ENCODE measurements at regions not wholly inside any gene's neighbourhood (a gene's known extent, or its start where the extent isn't known, plus 50 kb on each side); places are given as distances from the start of the nearest gene placed in this dataset.

DNA sequence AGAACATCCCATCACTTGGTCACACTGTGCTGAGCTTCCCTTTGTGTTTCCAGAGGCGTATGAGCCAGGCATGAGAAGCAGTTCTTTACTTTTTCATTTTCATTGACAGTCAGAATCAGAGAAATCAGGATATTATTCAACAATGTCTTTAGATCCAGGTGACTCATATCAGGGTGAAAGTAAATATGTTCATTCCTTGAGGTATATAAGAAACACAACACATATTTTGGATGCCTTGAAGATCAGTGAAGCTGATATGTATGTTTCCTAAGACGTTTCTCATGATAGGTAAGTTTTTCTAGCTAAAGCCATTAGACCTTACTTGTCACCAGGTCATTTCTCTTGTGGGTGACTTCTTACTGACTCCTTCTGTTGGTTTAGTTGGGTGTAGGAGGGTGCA, 505.6 kb downstream of the CDH26 start:
- no peak for DNase-seq (ENCODE audit: low read depth)
- POLR2A ChIA-PET = no interaction called here
- CTCF ChIA-PET = no interaction called here
- Histone ChIP-seq H3K4me3 (ENCODE audit: low read depth, low read length) (no peak overlapping the region), H3K27me3 (ENCODE audit: control insufficient read depth, insufficient read depth, low read length) (no peaks in the 10 kb centered on the region), H3K36me3 (ENCODE audit: control insufficient read depth, insufficient read depth, low read length) (no peaks in the 10 kb centered on the region)
- TF ChIP-seq, protein P1, sequence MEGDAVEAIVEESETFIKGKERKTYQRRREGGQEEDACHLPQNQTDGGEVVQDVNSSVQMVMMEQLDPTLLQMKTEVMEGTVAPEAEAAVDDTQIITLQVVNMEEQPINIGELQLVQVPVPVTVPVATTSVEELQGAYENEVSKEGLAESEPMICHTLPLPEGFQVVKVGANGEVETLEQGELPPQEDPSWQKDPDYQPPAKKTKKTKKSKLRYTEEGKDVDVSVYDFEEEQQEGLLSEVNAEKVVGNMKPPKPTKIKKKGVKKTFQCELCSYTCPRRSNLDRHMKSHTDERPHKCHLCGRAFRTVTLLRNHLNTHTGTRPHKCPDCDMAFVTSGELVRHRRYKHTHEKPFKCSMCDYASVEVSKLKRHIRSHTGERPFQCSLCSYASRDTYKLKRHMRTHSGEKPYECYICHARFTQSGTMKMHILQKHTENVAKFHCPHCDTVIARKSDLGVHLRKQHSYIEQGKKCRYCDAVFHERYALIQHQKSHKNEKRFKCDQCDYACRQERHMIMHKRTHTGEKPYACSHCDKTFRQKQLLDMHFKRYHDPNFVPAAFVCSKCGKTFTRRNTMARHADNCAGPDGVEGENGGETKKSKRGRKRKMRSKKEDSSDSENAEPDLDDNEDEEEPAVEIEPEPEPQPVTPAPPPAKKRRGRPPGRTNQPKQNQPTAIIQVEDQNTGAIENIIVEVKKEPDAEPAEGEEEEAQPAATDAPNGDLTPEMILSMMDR (IDR thresholded peaks at IDR 0.05; ENCODE audit: insufficient read depth, low read depth, low read length) = no peak

DNA sequence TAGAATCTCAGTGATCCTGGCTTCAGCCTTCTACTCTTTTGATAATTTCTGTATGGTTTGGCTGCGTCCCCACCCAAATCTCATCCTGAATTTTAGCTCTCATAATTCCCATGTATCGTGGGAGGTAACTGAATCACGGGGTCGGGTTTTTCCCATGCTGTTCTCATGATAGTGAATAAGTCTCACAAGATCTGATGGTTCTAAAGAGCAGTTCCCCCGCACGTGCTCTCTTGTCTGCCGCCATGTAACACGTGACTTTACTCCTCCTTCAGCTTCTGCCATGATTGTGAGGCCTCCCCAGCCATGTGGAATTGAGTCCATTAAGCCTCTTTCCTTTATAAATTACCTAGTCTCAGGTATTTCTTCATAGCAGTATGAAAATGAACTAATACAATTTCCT, 507.2 kb downstream of the CDH26 start:
- Histone ChIP-seq H3K36me3 (ENCODE audit: control insufficient read depth, insufficient read depth, low read length) (no peaks in the 10 kb centered on the region), H3K27me3 (ENCODE audit: control insufficient read depth, insufficient read depth, low read length) (no peaks in the 10 kb centered on the region), H3K4me3 (ENCODE audit: low read depth, low read length) (no peak overlapping the region)
- TF ChIP-seq, protein P1 (IDR thresholded peaks at IDR 0.05; ENCODE audit: insufficient read depth, low read depth, low read length) = no peak
- CTCF ChIA-PET = no interaction called here
- no peak for DNase-seq (ENCODE audit: low read depth)
- POLR2A ChIA-PET = no interaction called here

DNA sequence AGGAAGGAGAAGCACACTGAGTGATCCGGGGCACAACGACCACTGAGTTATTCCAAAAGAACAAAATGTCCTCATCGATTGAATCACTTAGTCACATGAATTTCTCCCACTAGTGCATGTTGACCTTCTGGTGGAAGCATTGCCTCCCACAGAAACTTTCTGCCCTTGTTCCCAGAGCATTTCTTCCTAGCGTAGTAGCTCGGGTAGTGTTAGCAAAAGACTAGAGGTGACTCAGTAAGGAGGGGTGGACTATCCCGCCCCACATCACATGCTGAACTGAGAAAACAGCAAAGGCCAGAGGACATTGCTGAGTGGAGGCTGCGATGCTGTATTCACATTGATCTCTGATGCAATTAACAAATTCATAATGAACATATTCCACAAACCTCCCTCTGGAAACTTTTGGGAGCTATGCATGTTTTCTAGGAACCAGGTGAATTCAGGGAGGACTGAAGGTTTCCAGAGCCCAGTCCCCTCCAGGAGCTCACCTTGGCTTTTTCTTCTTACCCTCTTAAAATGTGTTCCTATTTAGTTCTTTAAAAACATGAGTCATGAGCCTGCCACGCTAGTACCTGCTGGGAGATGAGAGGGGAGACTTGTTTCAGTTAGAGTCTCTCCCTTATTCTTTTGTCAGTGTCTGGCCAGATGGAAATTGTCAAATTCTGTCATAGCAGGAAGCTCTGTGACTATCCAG, 507.9 kb downstream of the CDH26 start:
- ChIA-PET POLR2A (no interaction called here), CTCF (interaction anchor here (0.6 kb wide), 1 partner anchor 1387 kb away, joined by 4 read pairs; no protein-coding TSS in a partner anchor)
- DNase-seq (ENCODE audit: low read depth) = no peak
- Histone ChIP-seq H3K4me3 (ENCODE audit: low read depth, low read length) (no peak overlapping the region), H3K36me3 (ENCODE audit: control insufficient read depth, insufficient read depth, low read length) (no peaks in the 10 kb centered on the region), H3K27me3 (ENCODE audit: control insufficient read depth, insufficient read depth, low read length) (no peaks in the 10 kb centered on the region)
- TF ChIP-seq, protein P1 (IDR thresholded peaks at IDR 0.05; ENCODE audit: insufficient read depth, low read depth, low read length) = no peak

DNA sequence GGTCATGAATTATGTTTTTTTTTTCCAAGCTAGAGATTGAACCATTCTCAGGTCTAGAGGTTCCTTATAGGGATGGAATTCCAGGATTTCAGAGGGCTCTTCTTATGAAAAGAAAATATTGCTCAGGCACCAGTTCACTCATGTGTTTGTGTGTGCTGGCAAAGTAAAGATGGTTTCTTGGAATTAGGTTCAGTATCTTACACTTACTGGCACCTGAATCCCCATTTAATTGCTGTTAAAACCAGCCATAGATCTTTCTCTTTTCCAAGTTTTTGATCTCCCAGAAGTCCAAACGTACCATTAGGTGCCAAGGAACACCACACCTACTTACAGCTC, 508.4 kb downstream of the CDH26 start:
- Histone ChIP-seq H3K36me3 (ENCODE audit: control insufficient read depth, insufficient read depth, low read length) (no peaks in the 10 kb centered on the region), H3K27me3 (ENCODE audit: control insufficient read depth, insufficient read depth, low read length) (no peaks in the 10 kb centered on the region), H3K4me3 (ENCODE audit: low read depth, low read length) (no peak overlapping the region)
- DNase-seq (ENCODE audit: low read depth) = no peak
- ChIA-PET POLR2A (no interaction called here), CTCF (interaction anchor here (0.6 kb wide), 1 partner anchor 1386 kb away, joined by 4 read pairs; no protein-coding TSS in a partner anchor)
- TF ChIP-seq, protein P1 (IDR thresholded peaks at IDR 0.05; ENCODE audit: insufficient read depth, low read depth, low read length) = no peak

DNA sequence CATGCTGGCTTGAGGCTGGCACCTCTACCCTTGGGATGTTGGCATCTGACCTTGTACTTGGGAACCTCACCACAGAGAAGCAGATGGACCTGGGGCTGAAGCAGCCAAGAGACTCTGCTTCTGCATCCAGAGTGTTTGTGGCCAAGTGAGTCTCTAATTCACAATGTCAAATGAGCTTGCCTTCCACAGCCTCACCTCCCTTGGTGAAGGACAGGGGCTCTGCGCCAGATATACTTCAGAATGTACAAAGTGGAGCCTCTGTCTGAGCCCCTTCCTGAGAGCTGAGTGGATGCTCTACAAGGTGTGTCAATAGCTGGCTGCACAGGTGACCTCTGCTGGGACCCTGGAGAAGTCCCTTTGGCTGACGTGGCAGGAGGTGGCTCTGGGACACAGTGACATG, 508.9 kb downstream of the CDH26 start:
- no peak for DNase-seq (ENCODE audit: low read depth)
- no peak overlapping the region for H3K4me3 ChIP-seq (ENCODE audit: low read depth, low read length)
- H3K36me3 ChIP-seq (ENCODE audit: control insufficient read depth, insufficient read depth, low read length) = no peaks in the 10 kb centered on the region
- H3K27me3 ChIP-seq (ENCODE audit: control insufficient read depth, insufficient read depth, low read length) = no peaks in the 10 kb centered on the region
- TF ChIP-seq, protein P1 (IDR thresholded peaks at IDR 0.05; ENCODE audit: insufficient read depth, low read depth, low read length) = no peak
- POLR2A ChIA-PET = no interaction called here
- CTCF ChIA-PET = no interaction called here
